Endodermal cell (in vitro differentiated cells): ENCODE measurements at regions not wholly inside any gene's neighbourhood (a gene's known extent, or its start where the extent isn't known, plus 50 kb on each side); places are given as distances from the start of the nearest gene placed in this dataset.

Source experiments
- DNase-seq: peaks from one replicate; pipeline ENCODE4 v3.0.0-alpha.2; 2017
- H3K27ac ChIP-seq: 2 replicates; pipeline ENCODE4 v1.5.1; 2013; ENCODE audit warnings: mild to moderate bottlenecking, low read depth, low read length, moderate library complexity
- H3K27me3 ChIP-seq: 2 replicates; pipeline ENCODE4 v1.6.1; 2013; ENCODE audit warnings: mild to moderate bottlenecking, low read length, moderate library complexity; ENCODE audit not compliant: insufficient read depth, control insufficient read depth, poor library complexity, severe bottlenecking
- H3K36me3 ChIP-seq: 2 replicates; pipeline ENCODE4 v1.7.0; 2013; ENCODE audit warnings: mild to moderate bottlenecking, low read length, moderate library complexity; ENCODE audit not compliant: control insufficient read depth, insufficient read depth
- H3K4me1 ChIP-seq: one replicate; pipeline ENCODE4 v1.7.0; 2013; ENCODE audit warnings: low read length; ENCODE audit not compliant: control insufficient read depth, insufficient read depth
- H3K4me3 ChIP-seq: 2 replicates; pipeline ENCODE4 v1.5.1; 2013; ENCODE audit warnings: mild to moderate bottlenecking, low read length, moderate library complexity
- H3K9ac ChIP-seq: 2 replicates; pipeline ENCODE4 v1.6.1; 2013; ENCODE audit warnings: mild to moderate bottlenecking, low read length, moderate library complexity; ENCODE audit not compliant: poor library complexity, severe bottlenecking; ENCODE audit errors: extremely low read depth
- H3K9me3 ChIP-seq: 2 replicates; pipeline ENCODE4 v1.6.1; 2013; ENCODE audit warnings: mild to moderate bottlenecking, low read length, moderate library complexity; ENCODE audit not compliant: control insufficient read depth
- H3K27ac Mint-ChIP-seq: 2 replicates; pipeline ENCODE4 v1.8.0; 2020; ENCODE audit warnings: mixed read lengths
- H3K27me3 Mint-ChIP-seq: 2 replicates; pipeline ENCODE4 v1.8.0; 2021; ENCODE audit warnings: mild to moderate bottlenecking, mixed read lengths; ENCODE audit not compliant: insufficient read depth
- H3K36me3 Mint-ChIP-seq: 2 replicates; pipeline ENCODE4 v1.8.0; 2020; ENCODE audit warnings: low read depth, mixed read lengths
- H3K4me1 Mint-ChIP-seq: 2 replicates; pipeline ENCODE4 v1.8.0; 2020; ENCODE audit warnings: mixed read lengths
- H3K4me3 Mint-ChIP-seq: 2 replicates; pipeline ENCODE4 v1.8.0; 2020; ENCODE audit warnings: mild to moderate bottlenecking, moderate library complexity, mixed read lengths
- H3K9me3 Mint-ChIP-seq: 2 replicates; pipeline ENCODE4 v1.8.0; 2020; ENCODE audit warnings: mild to moderate bottlenecking, mixed read lengths
- CTCF ChIP-seq: fragments of 200-600 bp; sonication (generic); conservative IDR thresholded peaks from 2 replicates; pipeline ENCODE4 v1.5.0; 2021; ENCODE audit warnings: antibody characterized with exemption, mild to moderate bottlenecking
- WGBS, 2 experiments: methylation state at CpG; one replicate each; pipeline versions ENCODE4 v1.1.5 to v1.1.7; 2013; ENCODE audit warnings: missing lambda C conversion rate in 2 of 2, mixed read lengths in 1 of 2; ENCODE audit not compliant: insufficient coverage in 1 of 2, insufficient read length in 1 of 2; 5-methylcytosine and 5-hydroxymethylcytosine counted together

- Histone ChIP-seq H3K36me3 (no peaks in the 10 kb centered on the region), H3K27ac (no peak overlapping the region), H3K4me3 (no peak overlapping the region), H3K4me1 (no peaks in the 10 kb centered on the region), H3K27me3 (no peaks in the 10 kb centered on the region), H3K9me3 (no peaks in the 10 kb centered on the region), H3K9ac (no peak overlapping the region)
- Mint-ChIP-seq H3K4me3 (no peak overlapping the region), H3K9me3 (peaks cover 2% of the 10 kb centered on the region), H3K27ac (no peak overlapping the region), H3K4me1 (peaks cover 9% of the 10 kb centered on the region), H3K27me3 (peaks cover 4% of the 10 kb centered on the region), H3K36me3 (no peaks in the 10 kb centered on the region)
- 88 to 94% methylated on average over 10 to 11 of the region's 11 CpGs for WGBS, 2 experiments
- no peak for TF ChIP-seq CTCF
- no peak for DNase-seq
Measured at GRCh38 chr21:38752051-38752505, 53.7 kb upstream of the ETS2 start.

GRCh38 chr21:38753114-38753513, 52.6 kb upstream of the ETS2 start:
- Mint-ChIP-seq H3K9me3 (no peaks in the 10 kb centered on the region), H3K27ac (no peak overlapping the region), H3K4me3 (no peak overlapping the region), H3K4me1 (peaks cover 9% of the 10 kb centered on the region), H3K36me3 (no peaks in the 10 kb centered on the region), H3K27me3 (peaks cover 4% of the 10 kb centered on the region)
- H3K36me3 ChIP-seq: no peaks in the 10 kb centered on the region
- H3K4me1 ChIP-seq: no peaks in the 10 kb centered on the region
- H3K4me3 ChIP-seq: no peak overlapping the region
- H3K9ac ChIP-seq: no peak overlapping the region
- H3K27me3 ChIP-seq: no peaks in the 10 kb centered on the region
- no peak overlapping the region for H3K27ac ChIP-seq
- no peaks in the 10 kb centered on the region for H3K9me3 ChIP-seq
- TF ChIP-seq CTCF: no peak
- 90 to 94% methylated on average over 2 to 3 of the region's 3 CpGs for WGBS, 2 experiments
- DNase-seq: no peak

- Histone ChIP-seq H3K36me3 (no peaks in the 10 kb centered on the region), H3K9me3 (no peaks in the 10 kb centered on the region), H3K9ac (no peak overlapping the region), H3K27ac (no peak overlapping the region), H3K4me1 (no peaks in the 10 kb centered on the region), H3K4me3 (no peak overlapping the region), H3K27me3 (no peaks in the 10 kb centered on the region)
- no peak for TF ChIP-seq CTCF
- Mint-ChIP-seq H3K4me3 (no peak overlapping the region), H3K4me1 (peaks cover 9% of the 10 kb centered on the region), H3K36me3 (no peaks in the 10 kb centered on the region), H3K9me3 (no peaks in the 10 kb centered on the region), H3K27ac (no peak overlapping the region), H3K27me3 (peaks cover 4% of the 10 kb centered on the region)
- 90 to 100% methylated on average over 1 to 4 of the region's 4 CpGs for WGBS, 2 experiments
- no peak for DNase-seq
Measured at GRCh38 chr21:38753557-38753971, 52.2 kb upstream of the ETS2 start.
